Natural killer cell (primary cell): ENCODE measurements at regions not wholly inside any gene's neighbourhood (a gene's known extent, or its start where the extent isn't known, plus 50 kb on each side); places are given as distances from the start of the nearest gene placed in this dataset.
"Not testable (repeated sequence)": the region's sequence is repeated elsewhere in the genome, so short reads cannot be mapped to it uniquely, and the experiment has no call there.

Source experiments
- ATAC-seq, 3 donors: fragments of 150-1000 bp in 2 of 3; fragments of 200-7000 bp in 1 of 3; cut with Tn5 transposase; 1 replicate in 1 of 3; 2 replicates in 2 of 3; pipeline ENCODE4 v1.10.0; 2021; ENCODE audit warnings: mild to moderate bottlenecking in 2 of 3, moderate library complexity in 2 of 3
- DNase-seq, 2 donors: peaks; one replicate each; pipeline versions ENCODE4 v3.0.0 to v3.0.0-alpha.2; 2013 to 2021; ENCODE audit warnings: mixed read lengths in 1 of 2
- H3K27ac ChIP-seq: one replicate; pipeline ENCODE4 v1.5.1; 2013; ENCODE audit warnings: mild to moderate bottlenecking, low read length
- H3K27me3 ChIP-seq: one replicate; pipeline ENCODE4 v1.6.1; 2013; ENCODE audit warnings: low read length; ENCODE audit not compliant: control insufficient read depth, insufficient read depth
- H3K36me3 ChIP-seq: one replicate; pipeline ENCODE4 v1.6.1; 2013; ENCODE audit warnings: low read length; ENCODE audit not compliant: control insufficient read depth, insufficient read depth
- H3K4me1 ChIP-seq: one replicate; pipeline ENCODE4 v1.6.1; 2013; ENCODE audit warnings: low read length; ENCODE audit not compliant: control insufficient read depth, insufficient read depth
- H3K4me3 ChIP-seq: one replicate; pipeline ENCODE4 v1.5.1; 2013; ENCODE audit warnings: low read length
- H3K9me3 ChIP-seq: one replicate; pipeline ENCODE4 v1.6.1; 2013; ENCODE audit warnings: low read length; ENCODE audit not compliant: control insufficient read depth, insufficient read depth
- H3K27ac Mint-ChIP-seq, 2 donors: one replicate each; pipeline ENCODE4 v1.8.0; 2022; ENCODE audit warnings: mild to moderate bottlenecking in 2 of 2, mixed read lengths in 2 of 2, moderate library complexity in 1 of 2
- H3K27me3 Mint-ChIP-seq, 2 donors: one replicate each; pipeline ENCODE4 v1.8.0; 2022; ENCODE audit warnings: low read depth in 2 of 2, mixed read lengths in 2 of 2
- H3K36me3 Mint-ChIP-seq: one replicate; pipeline ENCODE4 v1.8.0; 2022; ENCODE audit warnings: mixed read lengths
- H3K4me1 Mint-ChIP-seq, 2 donors: one replicate each; pipeline ENCODE4 v1.8.0; 2022; ENCODE audit warnings: mixed read lengths in 2 of 2
- H3K4me3 Mint-ChIP-seq: one replicate; pipeline ENCODE4 v1.8.0; 2022; ENCODE audit warnings: mild to moderate bottlenecking, moderate library complexity, mixed read lengths
- H3K9me3 Mint-ChIP-seq, 2 donors: one replicate each; pipeline ENCODE4 v1.8.0; 2022; ENCODE audit warnings: mixed read lengths in 2 of 2
- CTCF ChIP-seq: fragments of 200-600 bp; IDR thresholded peaks from one replicate; pipeline ENCODE4 v1.8.0; 2022; ENCODE audit warnings: antibody characterized with exemption
- WGBS: methylation state at CpG from one replicate; pipeline ENCODE4 v1.1.7; 2013; ENCODE audit warnings: missing lambda C conversion rate; ENCODE audit not compliant: insufficient coverage; 5-methylcytosine and 5-hydroxymethylcytosine counted together
- intact Hi-C: fragments of 100-400 bp; cut with micrococcal nuclease; formaldehyde crosslinking; loops from one replicate; pipeline ENCODE4 v1.14.2; 2022

- intact Hi-C loops = no loop called here
- Histone ChIP-seq H3K4me1 (no peaks in the 10 kb centered on the region), H3K27ac (no peak overlapping the region), H3K4me3 (no peak overlapping the region), H3K27me3 (no peaks in the 10 kb centered on the region), H3K9me3 (no peaks in the 10 kb centered on the region), H3K36me3 (no peaks in the 10 kb centered on the region)
- peaks cover 7 to 10% of the 10 kb centered on the region in 2 donors for H3K27me3 Mint-ChIP-seq
- TF ChIP-seq CTCF = no peak
- H3K36me3 Mint-ChIP-seq = no peaks in the 10 kb centered on the region
- H3K4me3 Mint-ChIP-seq = no peak overlapping the region
- H3K27ac Mint-ChIP-seq = no peak overlapping the region
- ATAC-seq = no peak
- no peak for DNase-seq
- H3K4me1 Mint-ChIP-seq = no peaks in the 10 kb centered on the region
- 94% methylated on average over 4 of the region's 5 CpGs for WGBS
- peaks cover 2 to 3% of the 10 kb centered on the region in 2 donors for H3K9me3 Mint-ChIP-seq
These were observed 74.1 kb upstream of the EHBP1 start for GRCh38 chr2:62631160-62632085.

GRCh38 chr2:62630206-62630605, 75.3 kb upstream of the EHBP1 start:
- H3K9me3 Mint-ChIP-seq, H3K4me3 ChIP-seq, H3K27me3 Mint-ChIP-seq, H3K4me3 Mint-ChIP-seq, H3K9me3 ChIP-seq, H3K27me3 ChIP-seq, H3K27ac ChIP-seq, intact Hi-C loops, ATAC-seq, H3K4me1 ChIP-seq, H3K4me1 Mint-ChIP-seq, DNase-seq, H3K36me3 Mint-ChIP-seq, H3K36me3 ChIP-seq, H3K27ac Mint-ChIP-seq: not testable (repeated sequence)
- WGBS = 94% methylated on average over 25 of the region's 28 CpGs

- H3K4me3 ChIP-seq, H3K27ac ChIP-seq, H3K4me3 Mint-ChIP-seq, H3K36me3 ChIP-seq, intact Hi-C loops, H3K27ac Mint-ChIP-seq, H3K4me1 ChIP-seq, H3K36me3 Mint-ChIP-seq, ATAC-seq, H3K9me3 Mint-ChIP-seq, H3K9me3 ChIP-seq, H3K4me1 Mint-ChIP-seq, DNase-seq, H3K27me3 Mint-ChIP-seq, H3K27me3 ChIP-seq: not testable (repeated sequence)
- no CpG with 5 or more reads among the region's 5 CpGs for WGBS
These were observed 76.2 kb upstream of the EHBP1 start for GRCh38 chr2:62629310-62629709.

GRCh38 chr2:62627667-62628066, 77.8 kb upstream of the EHBP1 start:
- no peak for TF ChIP-seq CTCF
- no peak overlapping the region for H3K27ac Mint-ChIP-seq

More at GRCh38 chr2:62627667-62628066, 77.8 kb upstream of the EHBP1 start:
- no peaks in the 10 kb centered on the region for H3K36me3 ChIP-seq
- H3K4me1 ChIP-seq = no peaks in the 10 kb centered on the region
- Mint-ChIP-seq H3K27me3 (peaks cover 0 to 4% of the 10 kb centered on the region in 2 donors), H3K4me3 (no peak overlapping the region), H3K9me3 (no peaks in the 10 kb centered on the region), H3K36me3 (no peaks in the 10 kb centered on the region), H3K4me1 (no peaks in the 10 kb centered on the region)
- 89% methylated on average over 5 of the region's 5 CpGs for WGBS
- H3K9me3 ChIP-seq = no peaks in the 10 kb centered on the region
- intact Hi-C loops = no loop called here
- ATAC-seq = no peak
- H3K4me3 ChIP-seq = no peak overlapping the region
- DNase-seq = no peak
- H3K27ac ChIP-seq = no peak overlapping the region
- no peaks in the 10 kb centered on the region for H3K27me3 ChIP-seq
